GM12878 (cell line): ENCODE measurements at regions not wholly inside any gene's neighbourhood (a gene's known extent, or its start where the extent isn't known, plus 50 kb on each side); places are given as distances from the start of the nearest gene placed in this dataset.

ENCODE experiments used
- CEBPB ChIP-seq, 2 experiments: fragments of 150-350 bp in 1 of 2; IDR thresholded peaks; 2 replicates each; pipeline ENCODE4 v1.6.1; 2012 to 2014; ENCODE audit warnings: low read depth in 2 of 2, low read length in 2 of 2, borderline replicate concordance in 1 of 2, inconsistent platforms in 1 of 2
- IRF3 ChIP-seq: fragments of 450-650 bp; IDR thresholded peaks from 2 replicates; pipeline ENCODE4 v1.6.1; 2014; ENCODE audit warnings: mild to moderate bottlenecking
- NFXL1 ChIP-seq: fragments of 450-650 bp; IDR thresholded peaks from 2 replicates; pipeline ENCODE4 v1.6.1; 2017; ENCODE audit warnings: antibody characterized with exemption, mild to moderate bottlenecking, borderline replicate concordance
- NFYA ChIP-seq: IDR thresholded peaks from 2 replicates; pipeline ENCODE4 v1.6.1; 2011; ENCODE audit warnings: low read depth, mild to moderate bottlenecking, low read length, improper control_type of control experiment, borderline replicate concordance
- PRDM15 ChIP-seq: fragments of 450-650 bp; formaldehyde crosslinking; IDR thresholded peaks from 2 replicates; pipeline ENCODE4 v1.4.0; 2020; ENCODE audit warnings: mild to moderate bottlenecking, moderate library complexity
- RELB ChIP-seq: fragments of 450-650 bp; IDR thresholded peaks from 2 replicates; pipeline ENCODE4 v1.6.1; 2017; ENCODE audit warnings: low read depth, mild to moderate bottlenecking, moderate library complexity
- SMAD1 ChIP-seq: fragments of 450-650 bp; IDR thresholded peaks from 2 replicates; pipeline ENCODE4 v1.6.1; 2018; ENCODE audit warnings: mild to moderate bottlenecking, low read depth; ENCODE audit not compliant: partially characterized antibody
- ZBTB33 ChIP-seq: fragments of 450-650 bp; IDR thresholded peaks from 2 replicates; pipeline ENCODE4 v1.6.1; 2017; ENCODE audit warnings: mild to moderate bottlenecking

GRCh38 chr1:230543085-230543484 is 99.2 kb upstream of the COG2 start (continued):
- no peak for TF ChIP-seq ZBTB33
- no peak for TF ChIP-seq IRF3
- no peak for TF ChIP-seq PRDM15 (CRISPR knock-in tag)
- TF ChIP-seq NFXL1: no peak
- no peak for TF ChIP-seq CEBPB (IDR thresholded peaks at IDR 0.05; ENCODE audit: borderline replicate concordance in 1 of 2, low read depth in 2 of 2, low read length in 2 of 2)
- TF ChIP-seq SMAD1: no peak
- TF ChIP-seq NFYA: no peak
- no peak for TF ChIP-seq RELB
